ENCODE measurements at regions not wholly inside any gene's neighbourhood (a gene's known extent, or its start where the extent isn't known, plus 50 kb on each side); places are given as distances from the start of the nearest gene placed in this dataset.

DNA sequence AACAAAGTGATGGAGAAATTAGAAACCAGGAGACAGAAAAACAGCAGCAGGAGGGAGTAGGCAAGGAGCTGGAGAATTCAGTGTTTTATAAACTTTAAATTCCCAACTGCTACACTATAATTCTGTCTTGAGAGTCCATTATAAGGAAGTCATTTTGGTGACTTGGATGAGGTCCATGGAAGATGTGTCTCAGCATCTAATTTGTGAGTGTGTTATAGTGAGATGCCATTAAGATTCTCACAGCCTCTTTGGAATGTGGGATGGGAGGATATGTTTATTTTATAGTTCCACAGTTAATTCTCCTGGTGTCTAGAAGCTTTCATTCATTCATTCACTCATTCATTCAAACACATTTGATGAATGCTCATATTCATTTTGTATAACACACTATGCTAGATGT is 206.0 kb upstream of the MYOCD start:
- TF ChIP-seq, protein P1, sequence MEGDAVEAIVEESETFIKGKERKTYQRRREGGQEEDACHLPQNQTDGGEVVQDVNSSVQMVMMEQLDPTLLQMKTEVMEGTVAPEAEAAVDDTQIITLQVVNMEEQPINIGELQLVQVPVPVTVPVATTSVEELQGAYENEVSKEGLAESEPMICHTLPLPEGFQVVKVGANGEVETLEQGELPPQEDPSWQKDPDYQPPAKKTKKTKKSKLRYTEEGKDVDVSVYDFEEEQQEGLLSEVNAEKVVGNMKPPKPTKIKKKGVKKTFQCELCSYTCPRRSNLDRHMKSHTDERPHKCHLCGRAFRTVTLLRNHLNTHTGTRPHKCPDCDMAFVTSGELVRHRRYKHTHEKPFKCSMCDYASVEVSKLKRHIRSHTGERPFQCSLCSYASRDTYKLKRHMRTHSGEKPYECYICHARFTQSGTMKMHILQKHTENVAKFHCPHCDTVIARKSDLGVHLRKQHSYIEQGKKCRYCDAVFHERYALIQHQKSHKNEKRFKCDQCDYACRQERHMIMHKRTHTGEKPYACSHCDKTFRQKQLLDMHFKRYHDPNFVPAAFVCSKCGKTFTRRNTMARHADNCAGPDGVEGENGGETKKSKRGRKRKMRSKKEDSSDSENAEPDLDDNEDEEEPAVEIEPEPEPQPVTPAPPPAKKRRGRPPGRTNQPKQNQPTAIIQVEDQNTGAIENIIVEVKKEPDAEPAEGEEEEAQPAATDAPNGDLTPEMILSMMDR (conservative IDR thresholded peaks at IDR 0.05 in 1 of 2, IDR thresholded peaks at IDR 0.05 in 1 of 2; ENCODE audit: extremely low read depth in 1 of 2, insufficient read depth in 1 of 2, low read depth in 1 of 2, low read length in 2 of 2) = no peak
- no peak for TF ChIP-seq EZH2 (IDR thresholded peaks at IDR 0.05; ENCODE audit: borderline replicate concordance, low read length)

Data from mammary epithelial cell (primary cell).